Glutamatergic neuron (in vitro differentiated cells): ENCODE measurements at regions not wholly inside any gene's neighbourhood (a gene's known extent, or its start where the extent isn't known, plus 50 kb on each side); places are given as distances from the start of the nearest gene placed in this dataset.

Source experiments
- DNase-seq: peaks from one replicate; pipeline ENCODE4 v3.0.0; 2022
- H3K27ac Mint-ChIP-seq: one replicate; pipeline ENCODE4 v1.8.0; 2020; ENCODE audit warnings: mild to moderate bottlenecking, mixed read lengths, inconsistent platforms; ENCODE audit not compliant: unreplicated experiment
- H3K27me3 Mint-ChIP-seq: one replicate; pipeline ENCODE4 v1.8.0; 2020; ENCODE audit warnings: mild to moderate bottlenecking, moderate library complexity, mixed read lengths, inconsistent platforms; ENCODE audit not compliant: unreplicated experiment
- H3K36me3 Mint-ChIP-seq: one replicate; pipeline ENCODE4 v1.8.0; 2020; ENCODE audit warnings: mild to moderate bottlenecking, mixed read lengths, inconsistent platforms; ENCODE audit not compliant: unreplicated experiment
- H3K4me1 Mint-ChIP-seq: one replicate; pipeline ENCODE4 v1.8.0; 2020; ENCODE audit warnings: mild to moderate bottlenecking, low read depth, mixed read lengths, inconsistent platforms; ENCODE audit not compliant: unreplicated experiment
- H3K4me3 Mint-ChIP-seq: one replicate; pipeline ENCODE4 v1.8.0; 2020; ENCODE audit warnings: mild to moderate bottlenecking, mixed read lengths, inconsistent platforms; ENCODE audit not compliant: unreplicated experiment
- H3K9me3 Mint-ChIP-seq: one replicate; pipeline ENCODE4 v1.8.0; 2020; ENCODE audit warnings: mild to moderate bottlenecking, moderate library complexity, mixed read lengths, inconsistent platforms; ENCODE audit not compliant: unreplicated experiment
- CTCF ChIP-seq: fragments of 200-600 bp; sonication (generic); IDR thresholded peaks from one replicate; pipeline ENCODE4 v1.5.0; 2021; ENCODE audit not compliant: partially characterized antibody, unreplicated experiment

GRCh38 chr4:26132858-26133257 is 188.0 kb upstream of the RBPJ start:
- Mint-ChIP-seq H3K27ac (no peak overlapping the region), H3K36me3 (peaks cover 5% of the 10 kb centered on the region), H3K9me3 (peaks cover 3% of the 10 kb centered on the region), H3K27me3 (no peaks in the 10 kb centered on the region), H3K4me3 (no peak overlapping the region), H3K4me1 (no peaks in the 10 kb centered on the region)
- TF ChIP-seq CTCF, result no peak
- DNase-seq, result no peak

- TF ChIP-seq CTCF, result no peak
- H3K36me3 Mint-ChIP-seq, result peaks cover 5% of the 10 kb centered on the region
- peaks cover 2% of the 10 kb centered on the region for H3K4me1 Mint-ChIP-seq
- peaks cover 2% of the 10 kb centered on the region for H3K27me3 Mint-ChIP-seq
- H3K4me3 Mint-ChIP-seq, result no peak overlapping the region
- DNase-seq, result no peak
- H3K9me3 Mint-ChIP-seq, result peaks cover 5% of the 10 kb centered on the region
- H3K27ac Mint-ChIP-seq, result no peak overlapping the region
Measured at GRCh38 chr4:26133840-26134239, 187.0 kb upstream of the RBPJ start.

- H3K27ac Mint-ChIP-seq, result no peak overlapping the region
- H3K4me3 Mint-ChIP-seq, result no peak overlapping the region
- peaks cover 6% of the 10 kb centered on the region for H3K9me3 Mint-ChIP-seq
Measured at GRCh38 chr4:26135331-26135730, 185.5 kb upstream of the RBPJ start.

GRCh38 chr4:26136615-26137014 is 184.2 kb upstream of the RBPJ start:
- H3K4me1 Mint-ChIP-seq, result peaks cover 9% of the 10 kb centered on the region
- no peak for TF ChIP-seq CTCF
- H3K4me3 Mint-ChIP-seq, result no peak overlapping the region
- no peak for DNase-seq
- H3K9me3 Mint-ChIP-seq, result peaks cover 8% of the 10 kb centered on the region
- H3K27me3 Mint-ChIP-seq, result peaks cover 4% of the 10 kb centered on the region
- H3K27ac Mint-ChIP-seq, result no peak overlapping the region
- H3K36me3 Mint-ChIP-seq, result peaks cover 5% of the 10 kb centered on the region

More at GRCh38 chr4:26135331-26135730, 185.5 kb upstream of the RBPJ start:
- Mint-ChIP-seq H3K27me3 (peaks cover 2% of the 10 kb centered on the region), H3K36me3 (peaks cover 5% of the 10 kb centered on the region), H3K4me1 (peaks cover 2% of the 10 kb centered on the region)
- no peak for DNase-seq
- no peak for TF ChIP-seq CTCF

GRCh38 chr4:26137288-26137687 is 183.5 kb upstream of the RBPJ start:
- H3K27me3 Mint-ChIP-seq, result peaks cover 9% of the 10 kb centered on the region
- no peak for TF ChIP-seq CTCF
- H3K4me1 Mint-ChIP-seq, result peaks cover 15% of the 10 kb centered on the region
- DNase-seq, result no peak
- peaks cover 5% of the 10 kb centered on the region for H3K36me3 Mint-ChIP-seq
- no peak overlapping the region for H3K27ac Mint-ChIP-seq
- H3K9me3 Mint-ChIP-seq, result peaks cover 10% of the 10 kb centered on the region
- no peak overlapping the region for H3K4me3 Mint-ChIP-seq
